ENCODE measurements at regions not wholly inside any gene's neighbourhood (a gene's known extent, or its start where the extent isn't known, plus 50 kb on each side); places are given as distances from the start of the nearest gene placed in this dataset.

GRCh38 chr1:181405584-181405983, 77.7 kb upstream of the CACNA1E start:
- H3K4me3 ChIP-seq (replicated peaks in 1 of 3): no peak overlapping the region
- peak overlapping the region; percentile 68 to 80 (median 75) for H3K27ac ChIP-seq
- DNase-seq: peak; percentile 39 to 45
- no peaks in the 10 kb centered on the region for H3K9me3 ChIP-seq
- H3K36me3 ChIP-seq: no peaks in the 10 kb centered on the region
- no peaks in the 10 kb centered on the region for H3K27me3 ChIP-seq
- intact Hi-C loops (cut with DNase I): no loop called here
- H3K4me1 ChIP-seq: peaks cover 34 to 46% of the 10 kb centered on the region in 2 donors
- 28 to 49% methylated on average over 2 of the region's 2 CpGs for WGBS, 2 donors
- TF ChIP-seq, protein P1, sequence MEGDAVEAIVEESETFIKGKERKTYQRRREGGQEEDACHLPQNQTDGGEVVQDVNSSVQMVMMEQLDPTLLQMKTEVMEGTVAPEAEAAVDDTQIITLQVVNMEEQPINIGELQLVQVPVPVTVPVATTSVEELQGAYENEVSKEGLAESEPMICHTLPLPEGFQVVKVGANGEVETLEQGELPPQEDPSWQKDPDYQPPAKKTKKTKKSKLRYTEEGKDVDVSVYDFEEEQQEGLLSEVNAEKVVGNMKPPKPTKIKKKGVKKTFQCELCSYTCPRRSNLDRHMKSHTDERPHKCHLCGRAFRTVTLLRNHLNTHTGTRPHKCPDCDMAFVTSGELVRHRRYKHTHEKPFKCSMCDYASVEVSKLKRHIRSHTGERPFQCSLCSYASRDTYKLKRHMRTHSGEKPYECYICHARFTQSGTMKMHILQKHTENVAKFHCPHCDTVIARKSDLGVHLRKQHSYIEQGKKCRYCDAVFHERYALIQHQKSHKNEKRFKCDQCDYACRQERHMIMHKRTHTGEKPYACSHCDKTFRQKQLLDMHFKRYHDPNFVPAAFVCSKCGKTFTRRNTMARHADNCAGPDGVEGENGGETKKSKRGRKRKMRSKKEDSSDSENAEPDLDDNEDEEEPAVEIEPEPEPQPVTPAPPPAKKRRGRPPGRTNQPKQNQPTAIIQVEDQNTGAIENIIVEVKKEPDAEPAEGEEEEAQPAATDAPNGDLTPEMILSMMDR (IDR thresholded peaks at IDR 0.05): no peak
- peak in 1 of 2 donors; percentile 16 for TF ChIP-seq POLR2A (IDR thresholded peaks at IDR 0.05)

- Histone ChIP-seq H3K27ac (peak overlapping the region; percentile 8 to 80 (median 75)), H3K36me3 (no peaks in the 10 kb centered on the region), H3K27me3 (no peaks in the 10 kb centered on the region), H3K4me3 (replicated peaks in 1 of 3) (no peak overlapping the region), H3K4me1 (peaks cover 41 to 46% of the 10 kb centered on the region in 2 donors), H3K9me3 (no peaks in the 10 kb centered on the region)
- DNase-seq: peak; percentile 43 to 45
- intact Hi-C loops (cut with DNase I): no loop called here
- TF ChIP-seq, protein P1 (IDR thresholded peaks at IDR 0.05): no peak
- no peak for TF ChIP-seq POLR2A (IDR thresholded peaks at IDR 0.05)
- WGBS, 2 donors: 23 to 51% methylated on average over 2 of the region's 2 CpGs
Observed at GRCh38 chr1:181406989-181407388, 76.3 kb upstream of the CACNA1E start.

- TF ChIP-seq POLR2A (IDR thresholded peaks at IDR 0.05): no peak
- TF ChIP-seq, protein P1 (IDR thresholded peaks at IDR 0.05): no peak
- Histone ChIP-seq H3K27me3 (no peaks in the 10 kb centered on the region), H3K4me3 (replicated peaks in 1 of 3) (no peak overlapping the region), H3K9me3 (no peaks in the 10 kb centered on the region), H3K36me3 (no peaks in the 10 kb centered on the region), H3K4me1 (peaks cover 43 to 45% of the 10 kb centered on the region in 2 donors), H3K27ac (no peak overlapping the region)
- WGBS, 2 donors: 86 to 90% methylated on average over 7 of the region's 7 CpGs
- DNase-seq: no peak
- intact Hi-C loops (cut with DNase I): no loop called here
Observed at GRCh38 chr1:181409981-181410380, 73.3 kb upstream of the CACNA1E start.

DNA sequence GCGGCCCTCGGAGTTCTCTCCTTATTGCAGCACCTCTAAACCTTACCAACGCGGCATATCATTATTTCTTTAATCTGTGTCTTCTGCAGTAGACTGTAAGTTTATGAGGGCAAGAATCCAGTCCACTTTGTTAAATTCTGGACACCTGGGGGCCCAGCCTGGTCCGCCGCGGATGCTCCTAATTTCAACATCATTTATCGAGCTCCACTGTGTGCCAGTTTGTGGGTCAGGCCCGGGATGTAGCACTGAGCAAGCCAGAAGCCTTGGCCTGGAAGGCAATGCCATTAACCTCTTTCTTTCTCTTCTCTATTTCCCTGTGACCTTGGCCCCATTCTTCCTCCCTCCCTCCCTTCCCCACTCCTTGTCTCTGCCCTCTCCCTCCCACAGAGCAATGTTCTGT, 70.6 kb upstream of the CACNA1E start:
- intact Hi-C loops (cut with DNase I): no loop called here

DNA sequence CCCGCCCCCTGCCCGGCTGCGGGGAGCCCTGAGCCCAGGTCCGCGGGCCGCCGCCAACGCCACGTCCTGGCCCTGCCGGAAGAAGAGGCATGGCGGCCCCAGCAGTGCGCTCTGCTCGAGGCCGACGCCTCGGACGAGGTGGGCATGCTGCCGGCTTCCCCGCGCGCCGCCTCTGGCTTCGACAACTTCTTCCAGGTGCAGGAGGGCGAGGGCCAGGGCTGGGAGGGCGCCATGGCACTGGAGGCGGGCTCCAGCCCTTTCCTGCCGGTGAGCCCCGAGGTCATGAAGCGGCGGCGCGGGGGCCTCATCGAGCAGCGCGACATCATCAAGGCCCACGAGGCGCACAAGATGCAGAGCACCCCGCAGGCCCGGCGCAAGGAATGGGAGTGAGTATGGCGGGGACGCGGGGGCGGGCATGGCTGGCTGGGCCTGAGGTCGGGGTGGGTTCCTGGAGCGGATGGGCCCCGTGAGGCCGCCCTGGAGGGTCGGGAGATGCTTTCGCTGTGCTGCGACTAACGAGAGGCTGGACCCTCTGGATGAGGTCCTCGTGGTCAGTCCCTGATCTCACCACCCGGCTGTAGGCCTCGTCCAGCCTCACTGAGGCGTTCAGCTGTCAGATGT, 70.0 kb upstream of the CACNA1E start:
- intact Hi-C loops (cut with DNase I): no loop called here
- no peaks in the 10 kb centered on the region for H3K27me3 ChIP-seq
- 93% methylated on average over 48 to 51 of the region's 56 CpGs for WGBS, 2 donors
- no peaks in the 10 kb centered on the region for H3K36me3 ChIP-seq
- H3K4me1 ChIP-seq: peaks cover 13 to 16% of the 10 kb centered on the region in 2 donors
- no peaks in the 10 kb centered on the region for H3K9me3 ChIP-seq
- TF ChIP-seq, protein P1 (IDR thresholded peaks at IDR 0.05): no peak
- no peak for TF ChIP-seq POLR2A (IDR thresholded peaks at IDR 0.05)
- no peak overlapping the region for H3K27ac ChIP-seq
- no peak for DNase-seq
- H3K4me3 ChIP-seq (replicated peaks in 1 of 3): no peak overlapping the region

More for the DNA sequence above, 70.6 kb upstream of the CACNA1E start:
- TF ChIP-seq POLR2A (IDR thresholded peaks at IDR 0.05): no peak
- TF ChIP-seq, protein P1 (IDR thresholded peaks at IDR 0.05): no peak
- no peaks in the 10 kb centered on the region for H3K36me3 ChIP-seq
- no peak for DNase-seq
- no peaks in the 10 kb centered on the region for H3K9me3 ChIP-seq
- H3K4me3 ChIP-seq (replicated peaks in 1 of 3): no peak overlapping the region
- H3K27ac ChIP-seq: no peak overlapping the region
- H3K4me1 ChIP-seq: peaks cover 18 to 21% of the 10 kb centered on the region in 2 donors
- 93 to 98% methylated on average over 9 of the region's 9 CpGs for WGBS, 2 donors
- H3K27me3 ChIP-seq: no peaks in the 10 kb centered on the region

Measured in thyroid gland (tissue), 4 donors.